Ureter (tissue), 1 donor: ENCODE measurements at regions not wholly inside any gene's neighbourhood (a gene's known extent, or its start where the extent isn't known, plus 50 kb on each side); places are given as distances from the start of the nearest gene placed in this dataset.
A peak's percentile ranks its signal among the peaks of the same experiment; 100 is the strongest.
"Not testable (repeated sequence)": the region's sequence is repeated elsewhere in the genome, so short reads cannot be mapped to it uniquely, and the experiment has no call there.

ENCODE experiments used
- DNase-seq: peaks from one replicate; pipeline ENCODE4 v3.0.0-alpha.2; 2020; ENCODE audit warnings: low spot score
- donor health status: DM: yes; HTN: yes; CAD: no.

- DNase-seq: no peak
Observed at GRCh38 chr13:103926118-103926517, 859.9 kb upstream of the SLC10A2 start.

GRCh38 chr13:103908911-103909310 is 842.7 kb upstream of the SLC10A2 start:
- no peak for DNase-seq

- no peak for DNase-seq
Observed at GRCh38 chr13:103908274-103908673, 842.1 kb upstream of the SLC10A2 start.

- no peak for DNase-seq
Observed at GRCh38 chr13:103903790-103904189, 837.6 kb upstream of the SLC10A2 start.

GRCh38 chr13:103898481-103898880 is 832.3 kb upstream of the SLC10A2 start:
- no peak for DNase-seq

- DNase-seq: no peak
Observed at GRCh38 chr13:103895835-103896531, 829.8 kb upstream of the SLC10A2 start.

GRCh38 chr13:103894626-103895025 is 828.4 kb upstream of the SLC10A2 start:
- DNase-seq: no peak

GRCh38 chr13:103884101-103884723 is 818.0 kb upstream of the SLC10A2 start:
- no peak for DNase-seq

GRCh38 chr13:103883698-103884097 is 817.5 kb upstream of the SLC10A2 start:
- no peak for DNase-seq

- peak; percentile 81 for DNase-seq
Observed at GRCh38 chr13:103883164-103883563, 816.9 kb upstream of the SLC10A2 start.

- not testable (repeated sequence) for DNase-seq
Observed at GRCh38 chr13:103880146-103880545, 813.9 kb upstream of the SLC10A2 start.

GRCh38 chr13:103878891-103879605 is 812.8 kb upstream of the SLC10A2 start:
- no peak for DNase-seq

- DNase-seq: no peak
Observed at GRCh38 chr13:103876571-103876970, 810.4 kb upstream of the SLC10A2 start.

- DNase-seq: no peak
Observed at GRCh38 chr13:103873725-103874124, 807.5 kb upstream of the SLC10A2 start.

- DNase-seq: no peak
Observed at GRCh38 chr13:103866048-103866447, 799.8 kb upstream of the SLC10A2 start.

- no peak for DNase-seq
Observed at GRCh38 chr13:103862525-103862924, 796.3 kb upstream of the SLC10A2 start.

- no peak for DNase-seq
Observed at GRCh38 chr13:103859952-103860351, 793.7 kb upstream of the SLC10A2 start.

GRCh38 chr13:103852036-103852435 is 785.8 kb upstream of the SLC10A2 start:
- no peak for DNase-seq

GRCh38 chr13:103844471-103844870 is 778.3 kb upstream of the SLC10A2 start:
- no peak for DNase-seq

GRCh38 chr13:103839460-103839859 is 773.2 kb upstream of the SLC10A2 start:
- no peak for DNase-seq

GRCh38 chr13:103835052-103835451 is 768.8 kb upstream of the SLC10A2 start:
- DNase-seq: no peak

- no peak for DNase-seq
Observed at GRCh38 chr13:103833294-103833852, 767.2 kb upstream of the SLC10A2 start.

- DNase-seq: no peak
Observed at GRCh38 chr13:103815619-103816018, 749.4 kb upstream of the SLC10A2 start.
